Heart left ventricle (tissue), 13 donors: ENCODE measurements at regions not wholly inside any gene's neighbourhood (a gene's known extent, or its start where the extent isn't known, plus 50 kb on each side); places are given as distances from the start of the nearest gene placed in this dataset.

ENCODE experiments used
- POLR2A ChIP-seq, 2 donors: fragments of 450-650 bp; IDR thresholded peaks; one replicate each; pipeline ENCODE4 v1.6.1; 2017; ENCODE audit warnings: antibody characterized with exemption in 2 of 2, mild to moderate bottlenecking in 2 of 2, moderate library complexity in 2 of 2
- TF ChIP-seq, protein P1 (sequence below), 12 donors: fragments of 200-600 bp; sonication (generic) in 4 of 12; IDR thresholded peaks; one replicate each; pipeline versions ENCODE4 v1.5.0 to v1.8.0; 2018 to 2022; ENCODE audit warnings: antibody characterized with exemption in 12 of 12, mild to moderate bottlenecking in 5 of 12
- donor health status: ischemic (EF 13 %, LVEDD 7.1; RV severe dilation, severe dysfunction).
- donor health status: DM: no; HTN: yes; CAD: no.
- donor health status: DM: no; HTN: no; CAD: no.
- donor health status: ischemic (EF 25% LVEDD 6.9; RV normal size, moderate dysfunction).
- donor health status: ischemic (EF 25% LVEDD 5.7; RV mildly dilated, moderate dysfunction).
- donor health status: ischemic (EF 35%, LVEDD 5.7; RV mildly dilated, moderate dysfunction).
- donor health status: nonischemic (EF 11% LVEDD 7.7; RV severe dilation, severe dysfunction).
- donor health status: DM: yes; HTN: yes; CAD: no.
- donor health status: PGD.
- donor health status: ischemic (EF 29% LVEDD 5.4; RV normal size, mild dysfunction).
- donor health status: nonischemic (EF 23%, LVEDD 6.1; RV moderate dilation, normal function).

DNA sequence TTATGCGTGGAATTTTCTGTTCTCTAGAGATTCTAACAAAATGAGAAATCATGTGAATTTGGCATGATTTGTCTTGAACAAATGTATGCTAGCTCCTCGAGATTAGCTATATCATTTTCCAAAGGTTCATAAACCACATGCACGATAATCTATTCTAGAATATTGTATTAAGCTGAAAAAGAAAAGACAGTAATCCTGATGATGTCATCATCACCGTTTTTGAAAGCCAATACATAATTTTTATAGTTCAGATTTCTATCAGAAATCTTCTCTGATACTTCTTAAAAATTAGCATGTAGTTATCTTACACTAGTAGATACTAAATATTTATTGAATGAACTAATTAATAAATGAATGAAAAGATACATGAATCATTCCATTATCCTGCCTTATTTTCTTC is 111.2 kb downstream of the HAO1 start:
- TF ChIP-seq, protein P1, sequence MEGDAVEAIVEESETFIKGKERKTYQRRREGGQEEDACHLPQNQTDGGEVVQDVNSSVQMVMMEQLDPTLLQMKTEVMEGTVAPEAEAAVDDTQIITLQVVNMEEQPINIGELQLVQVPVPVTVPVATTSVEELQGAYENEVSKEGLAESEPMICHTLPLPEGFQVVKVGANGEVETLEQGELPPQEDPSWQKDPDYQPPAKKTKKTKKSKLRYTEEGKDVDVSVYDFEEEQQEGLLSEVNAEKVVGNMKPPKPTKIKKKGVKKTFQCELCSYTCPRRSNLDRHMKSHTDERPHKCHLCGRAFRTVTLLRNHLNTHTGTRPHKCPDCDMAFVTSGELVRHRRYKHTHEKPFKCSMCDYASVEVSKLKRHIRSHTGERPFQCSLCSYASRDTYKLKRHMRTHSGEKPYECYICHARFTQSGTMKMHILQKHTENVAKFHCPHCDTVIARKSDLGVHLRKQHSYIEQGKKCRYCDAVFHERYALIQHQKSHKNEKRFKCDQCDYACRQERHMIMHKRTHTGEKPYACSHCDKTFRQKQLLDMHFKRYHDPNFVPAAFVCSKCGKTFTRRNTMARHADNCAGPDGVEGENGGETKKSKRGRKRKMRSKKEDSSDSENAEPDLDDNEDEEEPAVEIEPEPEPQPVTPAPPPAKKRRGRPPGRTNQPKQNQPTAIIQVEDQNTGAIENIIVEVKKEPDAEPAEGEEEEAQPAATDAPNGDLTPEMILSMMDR (IDR thresholded peaks at IDR 0.05), result no peak
- TF ChIP-seq POLR2A (IDR thresholded peaks at IDR 0.05), result no peak
